ENCODE measurements at regions not wholly inside any gene's neighbourhood (a gene's known extent, or its start where the extent isn't known, plus 50 kb on each side); places are given as distances from the start of the nearest gene placed in this dataset.
A peak's percentile ranks its signal among the peaks of the same experiment; 100 is the strongest.

DNA sequence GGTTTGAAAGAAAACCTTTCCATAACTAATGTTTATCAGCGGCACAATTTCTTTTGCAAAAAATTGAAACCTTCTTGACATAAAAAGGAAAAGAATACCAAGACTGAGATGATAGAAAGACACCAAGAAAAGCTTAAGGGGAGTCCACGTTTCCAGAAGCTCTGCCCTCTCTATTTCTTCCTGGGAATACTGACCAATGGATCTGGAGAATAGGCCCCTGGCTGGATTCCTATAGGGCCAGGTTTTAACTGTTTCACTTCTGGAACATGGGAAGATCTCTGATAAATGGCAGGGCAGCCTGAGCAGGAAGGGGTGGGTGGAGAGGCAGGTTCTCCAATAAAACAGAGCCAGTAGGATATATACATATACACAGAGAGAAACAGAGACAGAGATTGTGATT lies 413.4 kb upstream of the JARID2 start:
- DNase-seq = no peak

DNA sequence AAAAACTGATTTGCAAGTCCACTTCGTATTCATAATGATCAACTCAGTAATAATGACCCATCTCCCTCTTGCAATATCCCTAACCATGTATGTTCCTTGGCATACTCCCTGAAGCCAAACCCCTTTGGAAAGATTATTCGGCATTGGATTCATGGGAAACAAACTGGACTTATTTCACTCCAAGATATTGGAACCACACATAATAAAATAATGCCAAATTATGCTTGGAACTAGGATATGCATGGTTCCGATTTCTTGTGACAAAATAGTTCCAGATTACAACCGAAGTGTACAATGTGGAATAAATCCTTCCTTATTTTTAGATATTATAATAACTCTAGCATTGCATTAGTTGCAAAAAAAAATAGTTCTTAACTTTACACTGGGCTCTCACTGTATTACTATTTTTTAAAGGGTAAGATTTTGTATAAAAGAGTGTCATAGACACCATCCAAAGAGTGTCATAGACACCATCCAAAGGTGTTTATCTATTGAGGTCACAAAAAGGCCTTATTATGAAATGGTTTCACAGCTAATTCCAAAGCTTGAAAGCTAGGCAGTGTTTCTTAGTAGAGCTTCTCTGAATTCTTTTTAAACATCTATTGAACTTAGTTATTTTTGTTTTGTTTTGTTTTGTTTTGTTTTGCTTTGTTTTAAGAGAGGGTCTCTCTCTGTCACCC lies 410.9 kb upstream of the JARID2 start:
- DNase-seq = no peak

DNA sequence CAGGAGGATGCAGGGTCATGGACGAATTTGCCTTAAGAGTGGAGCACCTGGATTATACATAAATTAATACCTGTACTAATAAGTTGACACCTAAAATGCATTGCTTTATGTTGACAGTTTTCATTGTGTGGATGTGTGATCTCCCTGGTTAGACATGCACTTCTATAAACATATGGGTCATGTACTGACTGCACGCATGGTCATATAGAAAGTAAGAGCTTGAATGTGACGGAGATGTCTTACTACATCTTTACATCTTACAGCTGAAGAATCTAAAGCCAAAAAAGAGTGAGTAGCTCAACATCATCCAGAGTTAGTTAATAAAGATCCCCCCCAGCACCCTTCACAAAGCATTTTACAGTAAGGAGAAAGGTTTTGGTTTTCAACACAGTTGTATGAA lies 408.4 kb upstream of the JARID2 start:
- DNase-seq = no peak

DNA sequence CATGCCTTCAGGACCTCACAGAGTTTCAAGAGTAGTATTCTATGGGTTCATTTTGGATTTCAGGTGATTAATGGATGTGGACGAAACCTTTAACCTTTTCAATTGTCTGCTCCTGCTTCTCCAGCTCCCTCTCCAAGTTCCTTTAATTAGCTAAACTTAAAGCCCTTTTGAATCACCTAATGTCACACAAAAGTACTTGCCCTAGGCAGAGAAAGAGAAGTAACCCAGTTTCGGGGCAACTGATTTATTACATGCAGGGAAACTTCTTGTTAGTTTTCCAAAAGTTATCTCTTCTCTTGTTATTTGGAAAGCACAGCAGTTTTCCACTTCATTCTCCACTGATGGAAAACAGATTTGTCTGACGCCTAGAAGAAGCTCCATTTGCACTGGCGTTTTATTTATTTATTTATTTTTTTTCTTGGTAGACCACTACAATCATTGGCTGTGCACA lies 407.7 kb upstream of the JARID2 start:
- DNase-seq = no peak

DNA sequence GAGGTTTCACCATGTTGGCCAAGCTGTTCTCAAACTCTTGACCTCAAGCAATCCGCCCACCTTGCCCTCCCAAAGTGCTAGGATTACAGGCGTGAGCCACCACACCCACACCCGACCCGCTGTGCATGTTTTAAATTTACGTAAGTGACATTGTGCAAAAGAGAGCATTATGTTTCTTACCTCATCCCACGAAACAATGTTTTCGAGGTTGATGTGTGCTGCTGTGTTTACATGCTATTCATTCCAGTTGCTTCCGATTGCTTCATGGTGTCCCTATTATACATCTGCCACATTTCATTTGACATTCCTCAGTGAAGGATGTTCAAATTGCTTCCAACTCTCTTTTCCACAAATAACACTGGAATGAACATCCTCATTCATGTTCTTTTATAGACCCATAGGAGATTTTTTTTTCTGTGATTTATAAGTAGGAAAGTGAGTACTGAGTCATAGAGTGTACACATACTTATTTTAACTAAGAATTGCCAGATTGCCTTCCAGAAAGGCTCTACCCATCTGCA lies 403.9 kb upstream of the JARID2 start:
- no peak for DNase-seq

DNA sequence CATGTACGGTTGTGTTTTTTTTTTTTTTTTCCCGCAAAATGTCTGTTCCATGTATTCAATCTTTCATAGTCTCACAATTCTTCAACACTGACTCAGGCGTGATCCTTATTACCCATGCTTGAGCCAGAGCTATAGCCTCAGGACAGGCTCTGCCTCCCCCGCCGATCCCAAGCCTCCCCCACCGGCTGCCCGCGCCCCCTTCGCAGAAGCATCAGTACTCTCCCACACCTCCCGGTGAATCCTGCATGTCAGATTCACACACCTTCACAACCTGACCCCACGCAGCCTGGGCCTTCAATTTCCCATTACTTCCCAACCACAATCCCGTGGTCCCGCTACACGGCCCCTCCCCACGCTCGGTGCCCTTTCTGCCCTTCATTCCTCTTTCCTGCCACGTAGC lies 401.5 kb upstream of the JARID2 start:
- no peak for DNase-seq

DNA sequence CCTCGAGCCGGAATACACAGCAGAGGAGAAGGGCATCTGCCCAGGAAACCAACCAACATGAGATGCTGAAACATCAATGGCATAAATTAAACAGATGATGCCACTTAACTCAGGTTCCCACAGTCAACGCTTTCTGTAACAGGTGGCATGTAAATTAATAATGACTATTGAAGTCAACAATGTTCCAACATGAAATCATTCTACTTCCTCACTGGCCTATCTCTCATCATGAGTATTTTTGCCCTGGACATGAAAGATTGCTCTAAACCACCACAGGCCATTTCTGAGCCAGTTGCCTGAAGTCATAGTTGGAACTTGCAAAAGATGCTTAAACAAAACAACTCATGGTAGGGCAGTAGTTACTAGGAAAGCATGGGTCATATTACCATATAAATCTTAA lies 397.9 kb upstream of the JARID2 start:
- DNase-seq = no peak

DNA sequence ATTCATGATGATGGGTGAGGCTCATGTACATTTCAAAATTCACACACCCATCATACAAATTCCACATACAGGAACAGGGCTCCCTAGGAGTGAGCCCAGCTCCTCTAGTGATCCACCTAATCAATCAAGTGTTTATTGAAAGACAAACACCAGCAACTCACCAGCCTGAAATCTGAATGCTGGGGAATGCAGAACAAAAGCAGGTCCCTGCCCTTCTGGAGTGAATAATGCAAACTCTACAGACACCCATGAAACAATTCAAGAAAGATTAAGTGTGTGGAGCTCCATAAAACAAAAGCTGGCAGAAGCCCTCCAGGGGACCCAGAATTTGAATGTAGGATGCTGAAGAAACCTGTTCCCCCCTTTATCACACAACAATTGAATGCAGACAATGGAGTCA lies 396.7 kb upstream of the JARID2 start:
- DNase-seq = no peak

DNA sequence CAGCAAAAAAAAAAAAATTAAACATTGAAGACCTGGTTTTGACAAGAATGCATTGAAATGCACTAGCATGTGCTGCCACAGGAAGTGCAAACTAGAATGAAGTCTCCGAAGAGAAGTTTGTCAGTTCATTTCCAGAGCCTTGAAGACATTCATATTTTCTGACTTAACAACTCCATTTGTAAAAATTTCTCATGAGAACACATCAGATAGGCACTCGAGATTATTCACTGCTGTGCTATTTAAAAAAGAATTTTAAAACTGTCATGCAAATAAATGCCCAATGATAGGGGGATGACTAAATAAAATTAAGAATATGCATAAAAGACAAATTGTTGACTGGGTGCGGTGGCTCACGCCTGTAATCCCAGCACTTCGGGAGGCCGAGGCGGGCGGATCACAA lies 394.6 kb upstream of the JARID2 start:
- no peak for DNase-seq

DNA sequence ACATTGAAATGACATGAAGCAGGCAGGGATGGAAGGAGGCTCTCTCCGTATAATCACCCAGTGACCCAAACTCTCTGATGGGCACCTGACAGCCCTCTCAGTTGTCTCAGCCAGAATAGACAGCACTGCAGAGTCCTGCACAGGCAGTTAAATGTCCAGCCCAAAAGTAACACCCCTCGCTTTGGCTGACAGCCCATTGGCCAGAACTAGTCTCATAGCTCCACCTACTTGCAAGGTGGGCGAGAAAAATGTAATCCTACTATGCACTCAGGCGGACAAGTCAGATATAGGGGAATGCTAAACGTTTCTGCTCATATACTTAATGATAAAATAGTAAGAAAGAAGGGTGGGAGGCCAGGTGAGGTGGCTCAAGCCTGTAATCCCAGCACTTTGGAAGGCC lies 393.5 kb upstream of the JARID2 start:
- DNase-seq = no peak

DNA sequence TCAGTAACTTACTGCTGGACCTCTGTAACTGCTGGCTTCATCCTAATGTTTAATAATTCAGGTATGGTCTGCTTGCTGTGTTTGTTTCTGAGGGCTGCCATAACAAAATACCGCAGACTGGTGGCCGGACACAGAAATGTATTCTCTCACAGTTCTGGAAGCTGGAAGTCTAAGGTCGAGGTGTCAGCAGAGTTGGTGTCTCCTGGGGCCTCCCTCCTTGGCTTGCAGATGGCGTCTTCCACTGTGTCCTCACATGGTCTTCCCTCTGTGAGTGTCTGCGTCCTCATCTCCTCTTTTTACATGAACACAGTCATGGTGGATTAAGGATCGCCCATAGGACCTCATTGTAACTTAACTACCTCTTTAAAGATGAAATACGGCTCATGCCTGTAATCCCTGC lies 389.7 kb upstream of the JARID2 start:
- DNase-seq = no peak

DNA sequence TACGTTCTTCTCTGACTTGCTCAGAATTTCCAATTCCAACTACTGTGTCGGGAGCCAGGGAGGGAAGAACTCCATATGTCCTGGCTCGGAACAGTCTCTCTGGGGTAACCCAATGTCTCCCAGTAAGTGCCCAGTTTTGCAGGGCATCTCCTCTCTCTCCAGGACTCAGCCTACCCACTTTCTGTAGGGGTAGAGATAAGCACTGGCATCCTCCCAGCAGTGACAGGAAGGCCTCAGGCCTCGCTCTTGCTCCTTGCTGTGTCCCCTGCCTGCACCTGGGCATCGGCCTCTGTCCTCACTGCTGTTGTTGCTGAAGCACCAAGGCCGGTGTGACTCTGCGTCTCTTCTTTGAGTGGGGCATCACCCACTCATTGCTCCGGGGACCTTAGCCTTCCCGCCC lies 388.9 kb upstream of the JARID2 start:
- DNase-seq = no peak

DNA sequence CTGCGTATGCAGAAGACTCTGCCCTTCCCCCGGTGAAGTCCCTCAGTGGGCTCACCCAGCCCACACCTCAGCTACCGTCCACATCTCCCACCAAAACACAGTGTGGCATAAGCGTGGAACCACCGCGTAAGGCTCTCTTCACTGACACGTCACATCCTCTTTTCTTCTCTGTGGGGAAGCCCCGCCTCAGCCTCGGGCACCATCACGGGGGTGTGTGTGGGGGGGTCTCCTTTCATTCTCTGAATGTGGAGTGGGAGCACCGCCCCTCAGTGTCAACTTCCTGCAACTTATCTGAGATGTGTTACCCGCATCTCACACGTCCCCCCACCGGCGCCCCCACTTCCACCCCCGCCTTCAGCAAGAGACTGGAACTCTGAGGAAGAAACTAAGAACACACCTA lies 388.4 kb upstream of the JARID2 start:
- DNase-seq = peak; percentile 72

DNA sequence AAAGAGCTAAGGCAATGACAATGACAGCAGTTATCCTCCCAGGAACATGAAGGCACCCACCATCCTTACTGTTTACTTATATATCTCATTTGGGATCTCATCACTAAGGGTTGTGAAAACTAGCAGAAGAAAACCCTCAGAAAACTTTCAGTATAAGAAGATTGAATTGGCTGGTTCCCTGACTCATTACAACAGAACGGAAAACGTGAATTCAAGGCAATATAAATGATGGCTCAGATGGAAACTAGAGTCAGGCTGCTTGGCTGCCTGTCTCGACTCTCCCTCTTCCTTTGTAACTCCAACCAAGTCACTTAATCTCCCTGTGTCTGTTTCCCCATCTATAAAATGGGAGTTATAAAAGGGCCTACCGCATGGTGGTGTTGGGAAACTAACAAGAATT lies 387.1 kb upstream of the JARID2 start:
- peak; percentile 32 for DNase-seq

DNA sequence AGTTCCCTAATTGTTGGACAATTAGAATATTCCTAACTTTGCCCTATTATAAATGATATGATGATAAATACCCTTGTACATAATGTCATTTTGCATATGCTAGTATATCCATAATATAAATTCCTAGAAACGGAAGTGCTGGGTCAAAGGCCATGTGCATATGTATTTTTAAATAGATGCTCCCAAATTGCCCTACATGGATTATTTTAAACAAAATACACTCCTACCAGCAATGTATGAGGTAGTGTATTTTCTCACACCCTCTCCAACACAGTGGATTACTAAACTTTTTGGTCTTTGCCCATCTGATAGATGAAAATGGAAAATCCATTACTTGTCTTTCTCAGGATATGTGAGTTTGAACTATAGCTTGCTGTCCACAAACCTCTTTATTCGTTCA lies 385.1 kb upstream of the JARID2 start:
- DNase-seq = no peak

DNA sequence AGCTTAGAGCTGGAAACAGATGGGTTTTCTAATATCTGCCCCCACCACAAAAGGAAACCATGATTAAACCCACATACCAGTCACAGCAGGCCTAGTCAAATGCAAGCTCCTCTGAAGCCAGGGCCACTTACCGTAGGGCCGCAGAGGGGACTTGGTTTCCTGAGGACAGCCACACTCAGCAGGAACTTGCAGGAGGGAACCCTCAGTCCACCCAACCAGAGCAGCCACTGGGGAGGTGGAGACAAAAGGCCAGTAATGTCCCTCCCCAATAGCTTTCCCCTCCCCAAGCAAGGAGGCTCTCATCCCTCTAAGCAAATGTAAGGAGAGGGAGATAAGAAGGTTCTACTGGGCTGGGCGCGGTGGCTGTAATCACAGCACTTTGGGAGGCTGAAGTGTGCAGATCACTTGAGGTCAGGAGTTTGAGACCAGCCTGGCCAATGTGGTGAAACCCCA lies 384.4 kb upstream of the JARID2 start:
- no peak for DNase-seq

DNA sequence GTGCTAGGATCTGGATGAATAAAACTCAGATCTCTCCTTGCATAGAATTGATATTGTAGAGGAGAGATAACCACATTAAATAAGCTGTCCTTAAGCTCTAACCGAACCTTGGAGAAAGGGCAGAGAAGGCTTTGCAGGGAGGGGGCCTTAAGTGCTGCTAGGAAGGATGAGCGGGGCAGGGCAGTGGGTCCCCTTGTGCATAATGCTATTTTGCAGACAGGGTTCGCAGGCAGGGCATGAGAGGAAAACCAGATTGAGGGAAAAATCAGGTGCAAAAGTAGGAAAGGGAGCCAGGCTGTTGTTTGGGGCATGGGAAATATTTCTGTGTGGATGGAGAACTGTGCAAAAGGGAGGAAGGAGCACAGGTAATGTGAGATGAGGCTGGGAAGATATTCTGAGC lies 383.0 kb upstream of the JARID2 start:
- DNase-seq = no peak

DNA sequence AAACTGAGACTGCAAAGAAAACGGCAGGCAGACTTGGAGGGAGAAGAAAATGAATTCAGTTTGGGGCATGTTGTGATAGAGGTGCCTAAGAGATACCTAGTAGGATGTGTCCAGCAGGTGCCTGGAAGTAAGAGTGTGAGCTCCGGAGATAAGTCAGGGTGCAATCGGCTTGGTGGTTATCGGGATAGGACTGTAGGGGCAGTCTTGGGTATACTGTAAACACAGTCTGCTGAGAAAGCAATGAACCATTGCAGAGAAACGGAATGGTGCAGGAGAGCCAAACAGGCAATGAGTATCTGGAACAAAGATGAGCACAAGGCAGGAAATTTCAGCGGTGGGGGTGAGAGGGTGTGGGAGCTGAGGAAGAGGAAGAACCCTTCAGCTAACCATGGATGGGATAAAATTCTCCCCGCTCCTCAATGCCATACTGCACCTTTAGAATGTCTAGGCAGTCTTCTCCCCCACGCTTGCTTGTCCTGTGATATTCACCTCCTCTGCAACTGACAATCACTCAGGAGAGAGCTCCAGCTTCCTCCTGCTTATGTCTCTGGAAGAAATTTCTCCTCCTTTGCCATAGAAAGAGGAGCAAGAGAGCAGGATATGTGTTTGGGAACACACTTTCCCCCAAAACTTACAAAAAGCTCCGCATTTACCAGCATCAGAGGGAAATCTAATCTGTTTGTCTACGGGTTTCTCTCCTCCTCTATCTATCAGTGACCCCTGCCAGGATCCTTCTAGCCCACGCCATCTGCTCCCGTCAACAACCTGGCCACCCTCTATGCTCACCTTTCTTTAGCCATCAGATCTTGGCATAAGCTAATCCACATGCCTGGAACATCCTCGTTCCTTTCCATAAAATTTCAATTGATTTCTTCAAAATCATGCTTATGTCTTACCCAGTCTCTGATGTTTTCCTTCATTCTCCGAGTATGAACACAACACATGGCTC lies 381.7 kb upstream of the JARID2 start:
- no peak for DNase-seq

DNA sequence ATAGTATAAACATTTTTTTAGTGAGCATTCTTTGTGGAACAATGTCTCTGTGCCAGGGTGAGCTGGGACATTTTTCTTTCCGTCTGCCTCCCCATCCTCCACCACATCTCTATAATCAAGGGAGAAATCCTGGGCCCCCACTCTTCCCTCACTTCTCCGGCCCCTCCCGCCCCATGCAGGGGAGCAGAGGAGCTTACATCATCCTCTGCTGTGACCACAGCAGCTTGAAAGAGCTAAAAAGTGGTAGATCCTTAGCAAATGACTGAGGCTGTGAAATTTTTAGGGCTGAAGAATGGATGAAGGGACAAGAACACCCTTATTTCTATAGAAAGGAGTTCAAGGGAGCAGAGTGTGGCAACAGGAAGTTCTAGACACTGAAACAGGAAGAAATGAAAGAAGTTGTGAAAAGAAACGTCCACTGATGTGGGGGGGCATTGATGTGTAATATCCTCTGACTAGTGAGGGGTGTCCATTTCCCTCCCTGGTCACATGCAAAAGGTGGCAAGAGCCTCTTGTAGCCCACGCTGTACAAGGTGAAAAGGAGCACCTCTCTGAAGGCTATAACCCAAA lies 380.3 kb upstream of the JARID2 start:
- DNase-seq = no peak

DNA sequence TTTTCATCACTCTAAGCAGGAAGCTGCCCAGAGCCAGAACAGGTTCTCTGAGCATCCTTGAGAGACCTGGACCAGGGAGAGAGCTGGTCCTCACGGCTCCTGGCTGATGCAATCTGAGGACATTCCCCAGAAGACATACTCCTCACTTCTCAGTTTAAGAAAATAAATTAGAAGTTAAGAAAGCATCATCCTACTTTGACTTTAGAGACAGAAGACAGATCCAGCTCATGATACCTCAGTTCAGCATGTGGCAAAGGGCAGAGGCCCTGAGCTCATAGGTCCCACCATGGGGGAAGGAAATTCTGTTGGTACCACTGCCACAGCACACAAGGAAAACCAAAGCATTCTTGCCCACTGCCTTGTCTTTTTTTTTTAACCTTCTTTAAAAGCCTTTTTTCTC lies 378.1 kb upstream of the JARID2 start:
- no peak for DNase-seq

DNA sequence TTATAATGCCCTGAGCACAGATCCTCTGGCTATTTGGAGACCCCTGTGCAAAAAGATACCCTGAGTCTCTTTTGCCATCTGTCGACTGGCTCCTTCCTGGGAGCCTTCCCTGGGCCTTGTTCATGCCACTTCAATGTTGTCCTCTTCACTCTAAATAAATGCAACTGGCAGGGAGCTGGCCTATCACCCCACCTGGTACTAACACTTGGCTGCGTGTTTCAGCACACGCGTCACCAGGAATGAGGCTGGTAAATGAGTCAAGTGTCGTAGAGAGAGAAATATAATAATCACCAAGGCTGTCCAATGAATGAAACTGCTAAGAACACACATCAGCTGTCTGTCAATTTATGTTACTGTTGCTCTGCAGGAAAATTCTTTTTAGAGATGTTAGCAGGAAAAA lies 374.6 kb upstream of the JARID2 start:
- no peak for DNase-seq

DNA sequence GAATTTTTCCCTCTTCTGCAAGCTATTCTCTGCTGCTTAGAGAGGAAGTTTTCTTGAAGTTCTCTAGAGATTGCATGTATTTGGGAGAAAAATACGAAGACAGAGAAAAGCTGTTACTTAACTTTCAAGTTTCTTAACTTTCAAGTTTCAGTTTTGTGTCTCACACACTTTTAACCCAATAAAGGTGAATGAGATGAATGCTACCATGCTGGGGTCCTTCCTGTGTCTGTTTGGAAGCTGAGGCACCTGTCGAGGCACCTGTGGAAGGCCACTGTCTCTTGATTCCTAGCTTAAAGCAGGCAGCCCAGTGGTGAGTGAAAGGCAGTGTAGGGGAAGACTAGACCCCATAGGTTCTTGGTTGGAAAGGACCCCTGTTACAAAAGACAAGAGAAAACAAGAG lies 372.8 kb upstream of the JARID2 start:
- DNase-seq = no peak

DNA sequence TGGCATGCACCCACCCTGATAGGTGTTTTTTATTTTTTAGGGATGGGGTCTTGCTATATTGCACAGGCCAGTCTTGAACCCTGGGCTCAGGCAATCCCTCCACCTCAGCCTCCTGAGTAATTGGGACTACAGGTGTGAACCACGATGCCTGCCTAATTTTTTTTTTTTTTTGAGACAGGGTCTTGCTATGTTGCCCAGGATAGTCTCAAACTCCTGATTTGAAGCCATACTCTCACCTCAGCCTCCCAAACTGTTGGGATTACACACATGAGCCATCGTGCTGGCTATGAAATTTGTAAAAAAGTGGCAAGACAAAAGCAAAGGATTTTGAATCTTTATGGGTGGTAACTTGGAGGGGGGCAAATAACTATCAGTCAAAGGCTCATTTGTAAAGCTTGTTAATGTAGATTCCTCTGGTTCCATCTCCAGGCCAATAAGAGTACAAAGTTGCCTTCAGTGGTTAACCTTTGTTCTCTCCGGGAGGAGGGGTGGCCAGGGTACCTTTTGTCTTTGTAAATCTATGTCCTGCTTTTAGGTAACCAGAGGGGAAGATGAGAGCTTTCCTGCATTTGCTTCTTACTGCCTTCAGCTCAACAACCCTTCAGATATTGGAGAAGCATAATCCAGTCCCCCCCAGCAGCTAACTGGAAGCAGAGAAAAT lies 372.0 kb upstream of the JARID2 start:
- no peak for DNase-seq

Data from stimulated activated CD4-positive, alpha-beta T cell treated with anti-CD3 and anti-CD28 coated beads, Interleukin-4, amount 100 ng/mL, for 24 hours (primary cell).